Ishikawa (cell line): ENCODE measurements at regions not wholly inside any gene's neighbourhood (a gene's known extent, or its start where the extent isn't known, plus 50 kb on each side); places are given as distances from the start of the nearest gene placed in this dataset.

Source experiments
- CEBPB ChIP-seq: IDR thresholded peaks from 2 replicates; pipeline ENCODE4 v1.6.1; 2012
- CREB1 ChIP-seq: IDR thresholded peaks from 2 replicates; pipeline ENCODE4 v1.6.1; 2012; ENCODE audit warnings: low read depth
- EGR1 ChIP-seq: IDR thresholded peaks from 2 replicates; pipeline ENCODE4 v1.6.1; 2012
- EP300 ChIP-seq: IDR thresholded peaks from 2 replicates; pipeline ENCODE4 v1.6.1; 2012; ENCODE audit warnings: borderline replicate concordance
- FOXM1 ChIP-seq: IDR thresholded peaks from 2 replicates; pipeline ENCODE4 v1.6.1; 2012; ENCODE audit warnings: low read depth, borderline replicate concordance
- NFIC ChIP-seq: IDR thresholded peaks from 2 replicates; pipeline ENCODE4 v1.6.1; 2012
- RAD21 ChIP-seq: IDR thresholded peaks from 2 replicates; pipeline ENCODE4 v1.6.1; 2012; ENCODE audit warnings: low read depth
- TAF1 ChIP-seq: IDR thresholded peaks from 2 replicates; pipeline ENCODE4 v1.6.1; 2012; ENCODE audit warnings: low read depth, mild to moderate bottlenecking
- TCF12 ChIP-seq: IDR thresholded peaks from 2 replicates; pipeline ENCODE4 v1.6.1; 2012; ENCODE audit warnings: low read depth
- TEAD4 ChIP-seq: IDR thresholded peaks from 2 replicates; pipeline ENCODE4 v1.6.1; 2012
- YY1 ChIP-seq: IDR thresholded peaks from 2 replicates; pipeline ENCODE4 v1.6.1; 2012; ENCODE audit warnings: low read depth
- ZBTB7A ChIP-seq: IDR thresholded peaks from 2 replicates; pipeline ENCODE4 v1.6.1; 2012; ENCODE audit warnings: low read depth
- TF ChIP-seq, protein P1 (sequence below): IDR thresholded peaks from 2 replicates; pipeline ENCODE4 v1.6.1; 2012; ENCODE audit warnings: low read depth, mild to moderate bottlenecking
- TF ChIP-seq, protein P2 (sequence below): IDR thresholded peaks from 2 replicates; pipeline ENCODE4 v1.6.1; 2012
- TF ChIP-seq, protein P3 (sequence below): IDR thresholded peaks from 2 replicates; pipeline ENCODE4 v1.6.1; 2012

DNA sequence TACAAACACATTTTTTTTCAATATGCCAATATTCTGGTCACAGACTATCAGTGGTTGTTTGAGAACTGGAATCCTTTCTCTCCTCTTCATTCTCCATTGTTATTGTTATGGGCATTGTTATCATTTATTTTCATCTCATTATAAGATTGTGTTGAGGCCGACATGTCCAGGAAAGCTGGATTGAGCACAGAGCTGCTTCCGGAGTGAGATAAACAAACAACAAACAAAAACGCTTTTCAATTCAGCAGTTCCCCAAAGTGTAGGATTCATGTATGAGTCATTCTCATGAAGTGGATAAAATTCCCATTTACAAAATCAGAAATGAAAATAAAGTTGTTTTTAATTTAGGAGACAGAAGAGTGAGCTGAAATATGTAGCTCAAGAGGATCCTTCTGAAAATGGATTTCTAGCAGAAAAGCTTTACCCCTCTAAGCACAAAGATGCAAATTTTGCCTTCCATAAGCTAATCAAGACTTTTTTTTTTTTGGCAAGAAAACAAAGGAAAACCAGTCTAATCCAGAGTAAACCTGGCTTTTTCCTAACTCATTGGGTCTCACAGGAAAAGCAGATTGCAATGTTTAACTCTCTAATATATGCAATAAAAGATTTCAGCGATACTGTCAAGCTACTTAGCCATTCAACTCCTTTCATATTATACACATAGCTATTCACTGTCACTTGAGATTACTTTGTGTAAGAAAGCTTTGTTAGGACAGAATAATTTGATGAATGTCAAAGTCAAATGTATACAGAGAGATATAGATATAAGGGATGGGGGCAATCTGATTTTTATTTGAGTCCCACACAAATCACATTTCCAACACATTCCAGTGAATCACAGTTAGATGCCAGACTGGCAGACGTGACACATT is 1441.7 kb upstream of the CELF4 start:
- TF ChIP-seq EP300 (no peak), TAF1 (no peak), ZBTB7A (no peak), CEBPB (no peak)
- TF ChIP-seq, protein P1, sequence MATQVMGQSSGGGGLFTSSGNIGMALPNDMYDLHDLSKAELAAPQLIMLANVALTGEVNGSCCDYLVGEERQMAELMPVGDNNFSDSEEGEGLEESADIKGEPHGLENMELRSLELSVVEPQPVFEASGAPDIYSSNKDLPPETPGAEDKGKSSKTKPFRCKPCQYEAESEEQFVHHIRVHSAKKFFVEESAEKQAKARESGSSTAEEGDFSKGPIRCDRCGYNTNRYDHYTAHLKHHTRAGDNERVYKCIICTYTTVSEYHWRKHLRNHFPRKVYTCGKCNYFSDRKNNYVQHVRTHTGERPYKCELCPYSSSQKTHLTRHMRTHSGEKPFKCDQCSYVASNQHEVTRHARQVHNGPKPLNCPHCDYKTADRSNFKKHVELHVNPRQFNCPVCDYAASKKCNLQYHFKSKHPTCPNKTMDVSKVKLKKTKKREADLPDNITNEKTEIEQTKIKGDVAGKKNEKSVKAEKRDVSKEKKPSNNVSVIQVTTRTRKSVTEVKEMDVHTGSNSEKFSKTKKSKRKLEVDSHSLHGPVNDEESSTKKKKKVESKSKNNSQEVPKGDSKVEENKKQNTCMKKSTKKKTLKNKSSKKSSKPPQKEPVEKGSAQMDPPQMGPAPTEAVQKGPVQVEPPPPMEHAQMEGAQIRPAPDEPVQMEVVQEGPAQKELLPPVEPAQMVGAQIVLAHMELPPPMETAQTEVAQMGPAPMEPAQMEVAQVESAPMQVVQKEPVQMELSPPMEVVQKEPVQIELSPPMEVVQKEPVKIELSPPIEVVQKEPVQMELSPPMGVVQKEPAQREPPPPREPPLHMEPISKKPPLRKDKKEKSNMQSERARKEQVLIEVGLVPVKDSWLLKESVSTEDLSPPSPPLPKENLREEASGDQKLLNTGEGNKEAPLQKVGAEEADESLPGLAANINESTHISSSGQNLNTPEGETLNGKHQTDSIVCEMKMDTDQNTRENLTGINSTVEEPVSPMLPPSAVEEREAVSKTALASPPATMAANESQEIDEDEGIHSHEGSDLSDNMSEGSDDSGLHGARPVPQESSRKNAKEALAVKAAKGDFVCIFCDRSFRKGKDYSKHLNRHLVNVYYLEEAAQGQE, result no peak
- TF ChIP-seq, protein P2, sequence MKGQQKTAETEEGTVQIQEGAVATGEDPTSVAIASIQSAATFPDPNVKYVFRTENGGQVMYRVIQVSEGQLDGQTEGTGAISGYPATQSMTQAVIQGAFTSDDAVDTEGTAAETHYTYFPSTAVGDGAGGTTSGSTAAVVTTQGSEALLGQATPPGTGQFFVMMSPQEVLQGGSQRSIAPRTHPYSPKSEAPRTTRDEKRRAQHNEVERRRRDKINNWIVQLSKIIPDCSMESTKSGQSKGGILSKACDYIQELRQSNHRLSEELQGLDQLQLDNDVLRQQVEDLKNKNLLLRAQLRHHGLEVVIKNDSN, result no peak

DNA sequence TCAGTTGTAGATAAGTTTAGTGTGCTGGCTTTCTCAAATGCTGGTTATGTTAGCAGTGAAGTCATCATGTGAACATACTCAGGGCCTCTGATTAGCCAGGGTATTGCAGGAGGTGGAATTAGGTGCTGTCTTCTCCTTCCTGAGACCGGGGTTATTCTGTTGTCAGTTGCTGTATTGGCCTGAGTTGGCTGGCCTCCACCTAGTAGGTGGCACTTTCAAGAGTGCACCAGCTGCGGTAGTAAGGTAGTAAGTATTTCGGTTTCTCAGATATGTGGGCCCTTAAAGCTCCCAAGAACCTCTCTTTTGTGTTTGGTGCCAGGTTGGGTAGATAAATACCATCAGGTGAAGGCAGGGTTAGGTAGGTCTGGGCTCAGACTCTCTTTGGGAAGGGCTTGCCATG is 1430.5 kb upstream of the CELF4 start:
- no peak for TF ChIP-seq NFIC
- no peak for TF ChIP-seq RAD21
- no peak for TF ChIP-seq TAF1
- TF ChIP-seq, protein P1, result no peak
- no peak for TF ChIP-seq TEAD4
- no peak for TF ChIP-seq EP300
- TF ChIP-seq EGR1, result no peak
- no peak for TF ChIP-seq ZBTB7A
- no peak for TF ChIP-seq FOXM1
- TF ChIP-seq, protein P2, result no peak
- no peak for TF ChIP-seq TCF12
- TF ChIP-seq YY1, result no peak
- no peak for TF ChIP-seq CREB1
- TF ChIP-seq CEBPB, result no peak
- TF ChIP-seq, protein P3, sequence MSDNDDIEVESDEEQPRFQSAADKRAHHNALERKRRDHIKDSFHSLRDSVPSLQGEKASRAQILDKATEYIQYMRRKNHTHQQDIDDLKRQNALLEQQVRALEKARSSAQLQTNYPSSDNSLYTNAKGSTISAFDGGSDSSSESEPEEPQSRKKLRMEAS, result no peak

DNA sequence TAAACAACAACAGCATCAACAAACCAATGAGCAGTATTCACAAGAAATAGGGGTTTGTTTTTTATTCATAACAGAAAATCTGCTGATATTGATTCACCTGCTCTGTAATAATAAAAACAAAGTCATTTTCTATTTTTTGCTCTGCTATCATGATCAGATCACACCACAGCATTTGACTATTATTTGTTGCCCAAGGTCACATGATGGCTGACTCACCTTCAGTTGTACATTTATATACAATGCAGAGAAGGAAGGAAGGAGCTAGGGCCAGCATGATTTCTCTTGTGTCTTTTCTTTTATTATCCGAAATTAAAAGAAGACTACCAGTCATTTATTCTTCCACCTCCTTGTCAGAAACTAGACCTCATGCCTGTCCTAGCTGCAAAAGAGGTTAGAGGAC is 1427.7 kb upstream of the CELF4 start:
- TF ChIP-seq, protein P1, result no peak
- TF ChIP-seq, protein P2, result peak; percentile 58

DNA sequence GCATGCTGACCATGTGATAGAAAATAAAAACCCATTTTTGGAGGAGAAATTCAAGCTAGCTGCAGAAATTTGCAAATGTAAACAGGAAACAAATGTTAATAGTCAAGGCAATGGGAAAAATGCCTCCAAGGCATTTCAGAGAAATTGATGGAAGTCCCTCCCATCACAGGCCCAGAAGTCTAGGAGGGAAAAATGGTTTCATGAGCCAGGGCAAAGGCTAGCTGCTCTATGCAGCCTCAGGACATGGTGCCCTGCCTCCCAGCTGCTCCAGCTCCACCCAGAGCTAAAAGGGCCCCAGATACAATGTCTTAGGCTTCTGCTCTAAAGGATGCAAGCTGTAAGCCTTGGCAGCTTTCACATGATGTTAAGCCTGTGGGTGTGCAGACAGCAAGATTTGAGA is 1419.4 kb upstream of the CELF4 start:
- TF ChIP-seq TEAD4 (no peak), EGR1 (no peak), EP300 (no peak), RAD21 (no peak), FOXM1 (no peak), CREB1 (no peak), ZBTB7A (no peak), YY1 (no peak), TCF12 (no peak)
- TF ChIP-seq, protein P3, result no peak
- TF ChIP-seq, protein P1, result no peak
